HG02588 (cell line): ENCODE measurements at regions not wholly inside any gene's neighbourhood (a gene's known extent, or its start where the extent isn't known, plus 50 kb on each side); places are given as distances from the start of the nearest gene placed in this dataset.
"Not testable (repeated sequence)": the region's sequence is repeated elsewhere in the genome, so short reads cannot be mapped to it uniquely, and the experiment has no call there.

Experiments
- ATAC-seq: cut with Tn5 transposase; IDR thresholded peaks from one replicate; pipeline ENCODE4 v1.9.1; 2021; ENCODE audit warnings: mild to moderate bottlenecking, moderate library complexity; ENCODE audit not compliant: unreplicated experiment

- not testable (repeated sequence) for ATAC-seq
Observed at GRCh38 chr12:75686233-75686632, 174.8 kb upstream of the KRR1 start.

GRCh38 chr12:75685617-75686225 lies 174.3 kb upstream of the KRR1 start:
- no peak for ATAC-seq

GRCh38 chr12:75684678-75685616 lies 173.5 kb upstream of the KRR1 start:
- ATAC-seq, result no peak

- ATAC-seq, result not testable (repeated sequence)
Observed at GRCh38 chr12:75683995-75684586, 172.7 kb upstream of the KRR1 start.

- no peak for ATAC-seq
Observed at GRCh38 chr12:75683220-75683619, 171.8 kb upstream of the KRR1 start.

- no peak for ATAC-seq
Observed at GRCh38 chr12:75677522-75677921, 166.1 kb upstream of the KRR1 start.

- ATAC-seq, result no peak
Observed at GRCh38 chr12:75674393-75674792, 163.0 kb upstream of the KRR1 start.

GRCh38 chr12:75672200-75672599 lies 160.8 kb upstream of the KRR1 start:
- ATAC-seq, result no peak

GRCh38 chr12:75670216-75670615 lies 158.8 kb upstream of the KRR1 start:
- no peak for ATAC-seq

GRCh38 chr12:75666939-75667334 lies 155.5 kb upstream of the KRR1 start:
- no peak for ATAC-seq

GRCh38 chr12:75666126-75666938 lies 154.9 kb upstream of the KRR1 start:
- ATAC-seq, result no peak

GRCh38 chr12:75665216-75665615 lies 153.8 kb upstream of the KRR1 start:
- ATAC-seq, result no peak

GRCh38 chr12:75662511-75663159 lies 151.2 kb upstream of the KRR1 start:
- no peak for ATAC-seq

- no peak for ATAC-seq
Observed at GRCh38 chr12:75661908-75662307, 150.5 kb upstream of the KRR1 start.

- no peak for ATAC-seq
Observed at GRCh38 chr12:75660805-75661404, 149.5 kb upstream of the KRR1 start.

- no peak for ATAC-seq
Observed at GRCh38 chr12:75660107-75660530, 148.7 kb upstream of the KRR1 start.

GRCh38 chr12:75658901-75659823 lies 147.8 kb upstream of the KRR1 start:
- ATAC-seq, result no peak

- no peak for ATAC-seq
Observed at GRCh38 chr12:75658286-75658685, 146.9 kb upstream of the KRR1 start.

GRCh38 chr12:75657831-75658230 lies 146.4 kb upstream of the KRR1 start:
- ATAC-seq, result no peak
